ENCODE measurements at regions not wholly inside any gene's neighbourhood (a gene's known extent, or its start where the extent isn't known, plus 50 kb on each side); places are given as distances from the start of the nearest gene placed in this dataset.
A peak's percentile ranks its signal among the peaks of the same experiment; 100 is the strongest.

- no peak for DNase-seq (ENCODE audit: low spot score)
Measured at GRCh38 chr18:46266473-46266872, 162.3 kb downstream of the HAUS1 start.

DNA sequence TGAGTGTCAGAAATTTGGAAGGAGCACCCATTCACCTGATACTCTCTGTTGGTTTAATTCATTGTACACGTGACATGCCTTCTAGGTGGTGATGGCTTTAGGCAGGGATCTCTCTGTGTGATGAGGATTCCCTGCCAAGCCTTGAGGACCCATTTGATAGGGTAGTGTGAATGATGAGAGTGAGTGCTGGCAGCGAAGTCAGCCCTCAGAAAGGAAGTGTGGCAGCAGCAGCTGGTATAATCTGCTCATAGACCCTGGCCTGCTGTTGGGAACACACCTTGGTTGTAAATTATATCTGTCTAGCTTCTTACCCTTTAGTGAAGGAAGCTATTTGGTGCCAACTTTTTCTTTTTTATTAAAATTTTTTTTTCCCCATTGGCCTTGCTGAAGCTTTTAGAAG is 164.5 kb downstream of the HAUS1 start:
- no peak for DNase-seq (ENCODE audit: low spot score)

DNA sequence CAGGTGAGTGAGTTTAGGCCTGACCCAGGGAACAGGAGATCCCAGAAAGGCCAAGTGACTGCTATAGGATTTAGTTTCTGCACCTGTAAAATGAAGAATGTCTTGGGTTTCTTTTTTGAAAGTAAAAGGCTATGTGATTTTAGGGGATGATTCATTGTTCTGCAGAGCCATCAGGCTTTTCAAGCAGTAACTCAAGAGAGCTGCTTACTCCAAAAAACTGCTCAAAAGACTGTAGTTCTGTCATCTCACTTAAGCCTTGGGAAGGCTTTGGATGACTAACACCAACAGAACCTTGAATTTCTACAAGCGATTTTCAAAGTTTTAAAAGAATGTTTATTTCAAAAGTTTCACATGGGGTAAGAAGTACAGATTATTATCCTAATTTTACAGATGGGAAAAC is 165.1 kb downstream of the HAUS1 start:
- no peak for DNase-seq (ENCODE audit: low spot score)

DNA sequence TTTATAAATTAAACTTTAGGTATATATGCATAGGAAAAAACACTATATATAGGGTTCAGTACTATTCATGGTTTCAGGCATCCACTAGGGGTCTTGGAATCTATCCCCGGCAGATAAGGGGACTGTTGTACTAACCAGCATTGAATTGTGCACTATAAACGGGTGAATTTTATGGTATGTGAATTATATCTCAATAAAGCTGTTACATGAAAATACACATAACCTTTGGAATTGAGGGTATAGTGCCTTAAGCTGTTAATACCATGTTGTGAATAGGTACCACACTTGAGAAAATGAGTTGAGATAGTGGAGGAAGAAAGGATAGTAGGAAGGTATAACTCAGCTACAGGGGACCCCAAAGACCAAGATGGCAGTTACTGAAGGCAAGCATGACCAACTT is 167.3 kb downstream of the HAUS1 start:
- DNase-seq (ENCODE audit: low spot score) = no peak

- no peak for DNase-seq (ENCODE audit: low spot score)
Measured at GRCh38 chr18:46273861-46274260, 169.7 kb downstream of the HAUS1 start.

DNA sequence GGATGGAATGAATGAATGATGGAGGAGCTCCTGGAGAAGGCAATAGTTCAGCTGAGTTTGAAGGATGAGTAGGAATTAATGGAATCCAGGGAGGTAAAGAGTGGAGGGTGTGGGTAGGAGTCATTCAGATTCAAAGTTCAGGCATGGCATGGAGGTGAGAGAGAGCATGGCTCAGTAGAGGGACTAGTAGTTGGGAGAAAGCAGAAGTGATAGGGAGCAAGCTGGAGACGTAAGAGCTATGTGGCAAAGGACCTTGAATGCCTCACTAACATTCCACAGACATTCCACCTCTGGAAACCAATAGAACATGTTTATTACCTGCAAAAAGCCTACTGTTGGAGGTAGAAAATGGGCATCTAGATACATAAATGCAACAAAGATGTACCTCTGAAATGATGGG is 170.1 kb downstream of the HAUS1 start:
- DNase-seq (ENCODE audit: low spot score) = no peak

DNA sequence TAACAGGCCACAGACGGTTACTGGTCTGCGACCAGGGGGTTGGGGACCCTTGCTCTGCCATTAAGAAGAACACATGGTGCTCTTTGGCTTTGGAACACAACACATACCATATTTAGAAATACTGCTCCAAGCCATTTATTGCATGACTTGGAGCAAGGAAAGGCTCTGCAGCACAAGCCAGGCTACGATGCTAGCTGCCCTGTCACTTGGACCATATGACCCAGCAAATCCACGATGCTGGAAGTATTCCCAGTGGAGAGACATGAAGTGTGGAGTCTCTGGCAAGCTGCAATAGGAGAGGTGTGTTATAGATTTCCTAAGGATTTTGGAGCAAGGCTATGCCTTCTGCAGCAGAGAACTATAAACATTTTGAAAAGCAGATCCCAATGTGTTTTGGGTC is 171.2 kb downstream of the HAUS1 start:
- DNase-seq (ENCODE audit: low spot score) = no peak

- DNase-seq (ENCODE audit: low spot score) = no peak
Measured at GRCh38 chr18:46276748-46277147, 172.6 kb downstream of the HAUS1 start.

- no peak for DNase-seq (ENCODE audit: low spot score)
Measured at GRCh38 chr18:46278481-46279465, 174.6 kb downstream of the HAUS1 start.

GRCh38 chr18:46279673-46280072 is 175.5 kb downstream of the HAUS1 start:
- DNase-seq (ENCODE audit: low spot score) = no peak

GRCh38 chr18:46281185-46282176 is 177.3 kb downstream of the HAUS1 start:
- peak; percentile 25 for DNase-seq (ENCODE audit: low spot score)

DNA sequence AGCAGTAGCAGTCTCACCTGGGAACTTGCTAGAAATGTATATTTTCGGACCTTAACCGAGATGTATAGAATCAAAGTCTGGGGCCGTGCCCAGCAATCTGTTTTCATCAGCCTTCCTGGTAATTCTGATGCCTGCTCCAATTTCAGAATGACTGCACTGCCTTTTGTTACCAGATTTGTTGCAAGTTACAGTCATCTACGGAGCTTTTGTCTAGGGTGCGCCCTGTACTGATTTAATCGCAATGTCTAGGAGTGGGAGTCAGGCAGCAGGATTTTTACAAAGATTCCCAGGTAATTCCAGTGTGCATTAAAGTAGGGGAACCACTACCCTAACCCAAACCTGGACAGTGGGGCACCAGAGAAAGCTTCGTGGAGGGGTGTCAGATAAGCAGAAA is 178.0 kb downstream of the HAUS1 start:
- no peak for DNase-seq (ENCODE audit: low spot score)

GRCh38 chr18:46282646-46283045 is 178.5 kb downstream of the HAUS1 start:
- DNase-seq (ENCODE audit: low spot score) = no peak

- no peak for DNase-seq (ENCODE audit: low spot score)
Measured at GRCh38 chr18:46283268-46283667, 179.1 kb downstream of the HAUS1 start.

DNA sequence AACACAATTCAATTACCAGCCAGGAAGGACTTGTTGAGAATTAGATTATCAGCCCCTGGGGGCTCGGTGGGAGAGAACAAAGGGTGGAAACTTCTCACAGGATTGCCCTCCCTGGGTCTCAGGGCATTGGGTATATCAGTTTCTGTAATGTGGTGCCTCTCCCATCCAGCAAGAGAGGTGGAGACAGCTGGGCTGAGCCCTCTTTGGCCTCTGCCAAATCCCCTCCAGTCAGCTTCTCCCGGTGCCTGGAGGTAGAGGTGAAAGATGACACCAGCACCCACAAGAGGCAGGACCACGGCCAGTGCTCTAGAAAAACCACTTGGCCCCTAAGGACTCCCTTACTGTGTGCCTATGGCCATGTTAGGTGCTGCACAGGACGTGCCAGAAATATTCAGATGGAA is 179.7 kb downstream of the HAUS1 start:
- DNase-seq (ENCODE audit: low spot score) = no peak

- DNase-seq (ENCODE audit: low spot score) = no peak
Measured at GRCh38 chr18:46289463-46289862, 185.3 kb downstream of the HAUS1 start.

DNA sequence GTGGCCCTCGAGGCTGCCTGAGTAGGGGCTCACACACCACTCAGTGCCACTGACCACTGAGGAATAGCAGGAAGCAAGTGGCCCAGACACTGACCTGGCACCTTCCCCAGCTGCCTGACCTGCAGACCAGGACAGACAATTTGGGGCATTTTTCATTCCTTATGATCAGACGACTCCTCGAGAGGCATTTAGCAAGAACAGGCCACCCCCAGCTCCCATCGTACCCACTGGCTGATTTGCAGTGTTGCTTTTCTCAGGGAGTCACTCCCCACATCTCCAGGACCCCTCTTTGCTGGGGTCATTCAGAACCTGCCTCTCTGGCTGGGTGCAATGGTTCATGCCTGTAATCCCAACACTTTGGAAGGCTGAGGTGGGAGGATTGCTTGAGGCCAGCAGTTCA is 185.7 kb downstream of the HAUS1 start:
- no peak for DNase-seq (ENCODE audit: low spot score)

GRCh38 chr18:46290440-46291020 is 186.3 kb downstream of the HAUS1 start:
- no peak for DNase-seq (ENCODE audit: low spot score)

DNA sequence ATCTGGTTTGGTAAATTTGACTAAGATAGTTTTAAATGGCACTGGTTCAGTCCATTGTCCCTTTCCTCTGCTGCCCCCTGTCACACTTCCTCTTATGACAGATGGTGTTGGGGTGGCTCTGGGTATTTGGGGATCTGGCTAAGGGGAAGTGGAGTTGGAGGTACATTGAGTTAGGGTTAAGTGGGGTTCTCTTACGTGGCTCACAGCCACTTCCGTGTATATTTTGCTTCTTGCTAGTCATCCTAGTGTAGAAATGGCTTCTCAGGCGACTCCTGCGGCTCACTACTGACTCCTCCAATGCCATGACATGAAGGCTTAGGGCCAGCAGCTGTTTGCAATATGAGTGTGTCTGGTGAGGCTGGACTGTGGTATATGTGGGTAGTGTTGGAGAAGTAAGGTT is 187.0 kb downstream of the HAUS1 start:
- no peak for DNase-seq (ENCODE audit: low spot score)

DNA sequence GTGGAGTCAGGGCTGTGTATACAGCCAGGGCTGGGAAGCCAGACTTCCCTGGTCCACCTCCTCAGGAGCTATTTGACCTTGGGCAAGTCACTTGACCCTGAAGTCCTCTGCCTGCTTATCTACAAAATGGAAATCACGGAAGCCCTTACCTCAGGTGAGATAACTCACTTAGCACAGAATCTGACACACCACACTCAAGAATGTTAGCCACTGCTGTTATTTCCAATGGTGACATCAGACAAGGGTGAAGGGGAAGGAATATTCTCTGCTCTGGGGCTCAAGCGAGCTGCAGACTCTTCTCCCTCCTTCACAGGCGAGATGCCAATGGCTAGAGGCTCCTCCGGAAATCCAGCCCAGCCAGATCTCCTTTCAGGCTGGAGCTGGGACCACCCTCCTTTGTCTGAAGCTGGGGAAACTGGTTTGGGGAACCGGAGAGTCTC is 189.6 kb downstream of the HAUS1 start:
- DNase-seq (ENCODE audit: low spot score) = no peak

- DNase-seq (ENCODE audit: low spot score) = no peak
Measured at GRCh38 chr18:46294318-46294717, 190.1 kb downstream of the HAUS1 start.

DNA sequence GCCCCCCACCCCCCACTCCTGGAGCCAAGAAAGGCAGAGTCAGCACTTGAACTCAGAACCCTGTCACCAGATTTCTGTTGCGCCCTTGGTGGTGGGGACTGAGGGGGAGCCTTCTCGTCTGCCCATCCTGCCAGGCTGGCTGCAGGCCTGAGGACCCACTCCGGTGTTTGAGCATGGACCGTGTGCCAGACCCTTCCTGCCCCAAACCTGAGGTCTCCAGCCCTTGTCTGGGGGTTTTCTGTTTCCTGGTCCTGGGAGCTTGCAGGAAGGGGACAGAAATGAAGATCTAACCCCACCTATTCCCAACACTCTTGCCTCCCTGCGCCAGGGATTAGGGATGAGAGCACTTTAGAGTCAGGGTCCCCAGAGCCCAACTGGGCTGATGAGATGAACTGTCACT is 190.6 kb downstream of the HAUS1 start:
- no peak for DNase-seq (ENCODE audit: low spot score)

Data from hematopoietic multipotent progenitor cell treated with erythropoietin and hydrocortisone succinate and interleukin-3 and kit ligand, for 17 days (in vitro differentiated cells).